Trophoblast cell (in vitro differentiated cells and primary cell): ENCODE measurements at regions not wholly inside any gene's neighbourhood (a gene's known extent, or its start where the extent isn't known, plus 50 kb on each side); places are given as distances from the start of the nearest gene placed in this dataset.
"Not testable (repeated sequence)": the region's sequence is repeated elsewhere in the genome, so short reads cannot be mapped to it uniquely, and the experiment has no call there.

Experiments used
- DNase-seq, 2 donors: peaks; one replicate each; pipeline ENCODE4 v3.0.0-alpha.2; 2016
- H2AFZ ChIP-seq: 2 replicates; pipeline ENCODE4 v1.6.1; 2013; ENCODE audit warnings: low read length, moderate library complexity, mild to moderate bottlenecking; ENCODE audit not compliant: insufficient read depth, poor library complexity
- H2AK5ac ChIP-seq: 2 replicates; pipeline ENCODE4 v1.6.1; 2013; ENCODE audit warnings: mild to moderate bottlenecking, low read length
- H2BK120ac ChIP-seq: 2 replicates; pipeline ENCODE4 v1.6.1; 2013; ENCODE audit warnings: low read length, mild to moderate bottlenecking, moderate library complexity; ENCODE audit not compliant: insufficient read depth, poor library complexity
- H2BK12ac ChIP-seq: 2 replicates; pipeline ENCODE4 v1.6.1; 2013; ENCODE audit warnings: mild to moderate bottlenecking, low read length, moderate library complexity
- H2BK5ac ChIP-seq: 2 replicates; pipeline ENCODE4 v1.6.1; 2013; ENCODE audit warnings: low read length, low read depth, moderate library complexity, mild to moderate bottlenecking; ENCODE audit not compliant: poor library complexity
- H3K14ac ChIP-seq: 2 replicates; pipeline ENCODE4 v1.6.1; 2013; ENCODE audit warnings: mild to moderate bottlenecking, low read length
- H3K18ac ChIP-seq: 2 replicates; pipeline ENCODE4 v1.6.1; 2013; ENCODE audit warnings: mild to moderate bottlenecking, low read length
- H3K23ac ChIP-seq: 2 replicates; pipeline ENCODE4 v1.6.1; 2013; ENCODE audit warnings: low read length
- H3K27ac ChIP-seq: 2 replicates; pipeline ENCODE4 v1.5.1; 2013; ENCODE audit warnings: low read depth, mild to moderate bottlenecking, inconsistent platforms, low read length, moderate library complexity
- H3K27me3 ChIP-seq: 2 replicates; pipeline ENCODE4 v1.6.1; 2013; ENCODE audit warnings: inconsistent platforms, mild to moderate bottlenecking, low read length, moderate library complexity; ENCODE audit not compliant: insufficient read depth
- H3K36me3 ChIP-seq, 2 experiments: 1 replicate in 1 of 2; 2 replicates in 1 of 2; pipeline ENCODE4 v1.6.1; 2013; ENCODE audit warnings: low read length in 2 of 2, mild to moderate bottlenecking in 2 of 2, moderate library complexity in 1 of 2; ENCODE audit not compliant: insufficient read depth in 2 of 2, control insufficient read depth in 1 of 2
- H3K4ac ChIP-seq: 2 replicates; pipeline ENCODE4 v1.6.1; 2013; ENCODE audit warnings: low read depth, mild to moderate bottlenecking, low read length, moderate library complexity
- H3K4me1 ChIP-seq, 2 experiments: 1 replicate in 1 of 2; 2 replicates in 1 of 2; pipeline ENCODE4 v1.6.1; 2013; ENCODE audit warnings: low read length in 2 of 2, mild to moderate bottlenecking in 2 of 2, moderate library complexity in 1 of 2; ENCODE audit not compliant: insufficient read depth in 2 of 2, control insufficient read depth in 1 of 2
- H3K4me2 ChIP-seq: 2 replicates; pipeline ENCODE4 v1.6.1; 2013; ENCODE audit warnings: inconsistent platforms, mild to moderate bottlenecking, low read length, moderate library complexity
- H3K4me3 ChIP-seq: 2 replicates; pipeline ENCODE4 v1.5.1; 2013; ENCODE audit warnings: mild to moderate bottlenecking, low read depth, low read length, inconsistent platforms
- H3K79me1 ChIP-seq: one replicate; pipeline ENCODE4 v1.6.1; 2013; ENCODE audit warnings: low read length
- H3K79me2 ChIP-seq: 2 replicates; pipeline ENCODE4 v1.6.1; 2013; ENCODE audit warnings: low read length, mild to moderate bottlenecking; ENCODE audit not compliant: control insufficient read depth, insufficient read depth, poor library complexity
- H3K9ac ChIP-seq: 2 replicates; pipeline ENCODE4 v1.6.1; 2013; ENCODE audit warnings: mild to moderate bottlenecking, low read length
- H3K9me3 ChIP-seq: 2 replicates; pipeline ENCODE4 v1.6.1; 2013; ENCODE audit warnings: low read depth, mild to moderate bottlenecking, control low read depth, inconsistent platforms, low read length; ENCODE audit not compliant: insufficient read depth
- H4K12ac ChIP-seq: 2 replicates; pipeline ENCODE4 v1.6.1; 2013; ENCODE audit warnings: low read depth, mild to moderate bottlenecking, low read length, moderate library complexity
- H4K8ac ChIP-seq: 2 replicates; pipeline ENCODE4 v1.6.1; 2013; ENCODE audit warnings: low read depth, mild to moderate bottlenecking, low read length, moderate library complexity
- H4K91ac ChIP-seq: one replicate; pipeline ENCODE4 v1.6.1; 2013; ENCODE audit warnings: low read depth, mild to moderate bottlenecking, low read length, moderate library complexity
- WGBS: extraction: QIAGEN DNeasy Blood & Tissue Kit; methylation state at CpG from one replicate; pipeline ENCODE4 v1.1.7; 2013; ENCODE audit warnings: missing lambda C conversion rate; ENCODE audit not compliant: insufficient read length, insufficient coverage; ENCODE audit errors: extremely low coverage; 5-methylcytosine and 5-hydroxymethylcytosine counted together

GRCh38 chr11:64437426-64437825, 78.5 kb downstream of the RPS6KA4 start:
- Histone ChIP-seq H3K23ac (no peak overlapping the region), H3K14ac (peak overlapping the region; percentile 53), H3K4me1 (peaks cover 26 to 33% of the 10 kb centered on the region in 2 experiments), H2AK5ac (peak overlapping the region; percentile 63), H3K9me3 (no peaks in the 10 kb centered on the region), H2AFZ (no peak overlapping the region), H2BK5ac (peak overlapping the region; percentile 79), H3K18ac (peak overlapping the region; percentile 48), H3K79me1 (peaks cover 20% of the 10 kb centered on the region), H4K8ac (peak overlapping the region; percentile 57), H3K9ac (no peak overlapping the region), H2BK120ac (peak overlapping the region; percentile 80), H2BK12ac (peak overlapping the region; percentile 79), H3K27ac (peak overlapping the region; percentile 66), H3K27me3 (no peaks in the 10 kb centered on the region), H3K79me2 (peaks cover 6% of the 10 kb centered on the region), H4K91ac (peak overlapping the region; percentile 88), H3K4me3 (no peak overlapping the region), H4K12ac (no peak overlapping the region), H3K36me3 (no peaks in the 10 kb centered on the region), H3K4ac (peak overlapping the region; percentile 6), H3K4me2 (no peak overlapping the region)
- no CpG with 5 or more reads among the region's 7 CpGs for WGBS
- DNase-seq, result peak; percentile 42 to 53

GRCh38 chr11:64438986-64439771, 80.2 kb downstream of the RPS6KA4 start:
- Histone ChIP-seq H3K4ac (peak overlapping the region; percentile 18), H2AK5ac (no peak overlapping the region), H2BK5ac (peak overlapping the region; percentile 95), H2BK120ac (peak overlapping the region; percentile 87), H3K4me3 (no peak overlapping the region), H3K4me1 (peaks cover 26 to 33% of the 10 kb centered on the region in 2 experiments), H3K79me2 (peaks cover 6% of the 10 kb centered on the region), H3K36me3 (no peaks in the 10 kb centered on the region), H4K91ac (peak overlapping the region; percentile 90), H3K27ac (peak overlapping the region; percentile 86), H3K9ac (no peak overlapping the region), H2BK12ac (peak overlapping the region; percentile 31), H3K4me2 (peak overlapping the region; percentile 45), H3K79me1 (peaks cover 20% of the 10 kb centered on the region), H4K12ac (no peak overlapping the region), H2AFZ (no peak overlapping the region), H4K8ac (peak overlapping the region; percentile 46), H3K27me3 (no peaks in the 10 kb centered on the region), H3K14ac (peak overlapping the region; percentile 65), H3K23ac (no peak overlapping the region), H3K18ac (peak overlapping the region; percentile 36), H3K9me3 (no peaks in the 10 kb centered on the region)
- DNase-seq, result peak; percentile 87 to 93
- no CpG with 5 or more reads among the region's 22 CpGs for WGBS

- H3K79me1 ChIP-seq, result peaks cover 20% of the 10 kb centered on the region
- H2BK5ac ChIP-seq, result peak overlapping the region; percentile 19
- H4K91ac ChIP-seq, result peak overlapping the region; percentile 44
- H2AFZ ChIP-seq, H3K4ac ChIP-seq, H4K12ac ChIP-seq, H3K9me3 ChIP-seq, H3K27me3 ChIP-seq, DNase-seq, H2AK5ac ChIP-seq, H3K23ac ChIP-seq, H3K4me3 ChIP-seq, H3K79me2 ChIP-seq, H3K9ac ChIP-seq, H3K36me3 ChIP-seq, H3K4me2 ChIP-seq: not testable (repeated sequence)
- peak overlapping the region; percentile 36 for H3K18ac ChIP-seq
- H3K14ac ChIP-seq, result peak overlapping the region; percentile 22
- peak overlapping the region; percentile 86 for H3K27ac ChIP-seq
- no CpG with 5 or more reads among the region's 8 CpGs for WGBS
- H2BK12ac ChIP-seq, result peak overlapping the region; percentile 31
- H4K8ac ChIP-seq, result peak overlapping the region; percentile 20
- peaks cover 26 to 33% of the 10 kb centered on the region in 2 experiments for H3K4me1 ChIP-seq
- peak overlapping the region; percentile 15 for H2BK120ac ChIP-seq
These were observed 81.0 kb downstream of the RPS6KA4 start for GRCh38 chr11:64439772-64440491.

- H3K18ac ChIP-seq, result no peak overlapping the region
- peak overlapping the region; percentile 14 for H2BK120ac ChIP-seq
- peaks cover 26 to 30% of the 10 kb centered on the region in 2 experiments for H3K4me1 ChIP-seq
- H3K27ac ChIP-seq, result no peak overlapping the region
- DNase-seq, result no peak
- H4K8ac ChIP-seq, result no peak overlapping the region
- H3K14ac ChIP-seq, result no peak overlapping the region
- H2BK5ac ChIP-seq, result no peak overlapping the region
- H3K4ac ChIP-seq, result no peak overlapping the region
- no CpG with 5 or more reads among the region's 11 CpGs for WGBS
- H2AFZ ChIP-seq, result no peak overlapping the region
- H2AK5ac ChIP-seq, result peak overlapping the region; percentile 13
- peak overlapping the region; percentile 1 for H4K91ac ChIP-seq
- no peak overlapping the region for H3K4me2 ChIP-seq
- no peak overlapping the region for H3K23ac ChIP-seq
- no peak overlapping the region for H3K4me3 ChIP-seq
- no peaks in the 10 kb centered on the region for H3K9me3 ChIP-seq
- no peaks in the 10 kb centered on the region for H3K27me3 ChIP-seq
- peaks cover 20% of the 10 kb centered on the region for H3K79me1 ChIP-seq
- H3K9ac ChIP-seq, result no peak overlapping the region
- no peak overlapping the region for H2BK12ac ChIP-seq
- peaks cover 6% of the 10 kb centered on the region for H3K79me2 ChIP-seq
- no peak overlapping the region for H4K12ac ChIP-seq
- H3K36me3 ChIP-seq, result no peaks in the 10 kb centered on the region
These were observed 82.2 kb downstream of the RPS6KA4 start for GRCh38 chr11:64441127-64441526.
